HG02678 (cell line): ENCODE measurements at regions not wholly inside any gene's neighbourhood (a gene's known extent, or its start where the extent isn't known, plus 50 kb on each side); places are given as distances from the start of the nearest gene placed in this dataset.
"Not testable (repeated sequence)": the region's sequence is repeated elsewhere in the genome, so short reads cannot be mapped to it uniquely, and the experiment has no call there.

ENCODE experiments used
- ATAC-seq: cut with Tn5 transposase; IDR thresholded peaks from one replicate; pipeline ENCODE4 v1.9.1; 2021; ENCODE audit warnings: mild to moderate bottlenecking, moderate library complexity; ENCODE audit not compliant: unreplicated experiment

GRCh38 chr2:83471655-83472054 lies 987.4 kb downstream of the SUCLG1 start:
- ATAC-seq, result no peak

GRCh38 chr2:83470928-83471327 lies 988.2 kb downstream of the SUCLG1 start:
- no peak for ATAC-seq

GRCh38 chr2:83464444-83464843 lies 994.6 kb downstream of the SUCLG1 start:
- no peak for ATAC-seq

DNA sequence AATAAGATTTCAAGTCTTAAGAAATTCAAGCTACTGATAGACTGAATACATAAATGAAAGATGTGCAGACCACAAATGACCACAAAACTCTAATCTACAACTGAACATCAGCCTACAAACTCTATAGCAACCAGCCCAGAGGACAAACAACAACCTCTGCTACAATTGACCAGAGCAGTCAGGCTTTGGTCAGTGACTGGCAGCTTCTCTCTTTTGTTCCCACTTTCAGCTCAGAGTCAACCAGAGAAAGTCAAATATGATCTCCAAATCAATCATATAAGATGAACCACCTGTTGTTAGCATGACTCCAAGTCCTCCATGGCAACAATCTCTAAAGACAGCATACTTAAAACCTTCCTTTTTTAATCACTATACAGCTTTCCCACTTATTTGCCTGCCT lies 996.2 kb downstream of the SUCLG1 start:
- no peak for ATAC-seq

DNA sequence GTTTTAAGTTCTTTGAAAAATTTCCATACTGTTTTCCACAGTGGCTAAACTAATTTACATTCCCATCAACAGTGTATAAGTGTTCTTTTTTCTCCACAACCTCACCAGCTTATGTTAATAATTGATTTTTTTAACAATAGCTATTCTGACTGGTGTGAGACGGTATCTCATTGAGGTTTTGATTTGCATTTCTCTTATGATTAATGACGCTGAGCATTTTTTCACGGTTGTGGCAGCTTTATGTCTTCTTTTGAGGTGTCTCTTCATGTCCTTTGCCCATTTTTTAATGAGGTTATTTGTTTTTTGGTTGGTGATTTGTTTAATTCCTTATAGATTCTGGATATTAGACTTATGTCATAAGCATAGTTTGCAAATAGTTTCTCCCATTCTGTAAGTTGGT lies 997.9 kb downstream of the SUCLG1 start:
- ATAC-seq, result no peak

GRCh38 chr2:83459456-83459855 lies 999.6 kb downstream of the SUCLG1 start:
- ATAC-seq, result no peak

DNA sequence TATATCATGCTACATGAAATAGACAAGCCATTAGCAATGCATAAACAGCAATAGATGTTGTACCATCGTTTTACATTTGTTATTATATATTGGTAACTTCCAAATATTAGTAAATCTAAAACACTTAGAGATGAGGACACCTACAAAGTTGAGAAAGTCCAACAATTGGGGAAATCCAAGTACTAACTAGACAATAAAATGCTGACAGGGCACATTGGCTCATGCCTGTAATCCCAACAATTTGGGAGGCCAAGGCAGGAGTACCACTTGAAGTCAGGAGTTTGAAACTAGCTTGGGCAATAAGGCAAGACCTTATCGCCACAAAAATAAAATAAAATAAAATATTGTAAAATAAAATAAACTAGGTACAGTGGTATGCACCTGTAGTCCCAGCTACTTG lies 1023.1 kb downstream of the SUCLG1 start:
- no peak for ATAC-seq

GRCh38 chr2:83420993-83421392 lies 1038.1 kb downstream of the SUCLG1 start:
- ATAC-seq, result no peak

DNA sequence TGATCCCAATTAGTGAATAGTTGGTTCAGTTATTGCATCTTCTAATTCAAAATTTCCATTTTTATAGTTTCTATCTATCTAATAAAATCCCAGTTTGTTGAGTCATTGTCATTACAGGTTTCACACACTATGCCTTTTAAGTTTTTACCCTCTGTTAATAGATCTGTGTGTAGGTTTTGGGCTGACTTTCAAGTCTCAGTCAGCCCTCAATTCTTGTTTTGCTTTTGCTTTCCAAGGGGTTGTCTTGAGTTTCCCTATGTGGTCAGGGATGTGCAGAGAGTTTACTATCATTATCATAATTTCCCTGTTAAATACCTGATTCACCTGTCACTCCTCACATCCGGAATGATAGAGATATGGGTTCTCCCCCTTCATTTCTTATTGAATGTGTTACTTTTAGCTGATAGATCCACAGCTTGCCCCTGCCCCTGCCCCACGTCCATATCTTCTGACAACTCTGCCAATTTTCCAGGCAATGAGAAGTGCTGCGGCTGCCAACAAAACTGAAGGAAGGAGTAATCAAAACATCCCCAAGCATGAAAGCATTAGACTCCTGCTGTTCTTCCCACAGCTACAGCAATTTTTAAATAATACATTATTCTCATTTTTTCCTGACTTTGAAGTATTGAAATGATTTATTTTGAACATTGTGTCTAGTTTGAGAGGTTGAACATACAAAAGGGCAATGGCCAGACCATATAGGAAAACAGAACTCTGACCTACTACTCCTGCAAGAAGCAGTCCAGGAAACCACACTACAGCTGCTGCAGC lies 1064.8 kb downstream of the SUCLG1 start:
- no peak for ATAC-seq

GRCh38 chr2:83388804-83389203 lies 1070.3 kb downstream of the SUCLG1 start:
- ATAC-seq, result no peak

DNA sequence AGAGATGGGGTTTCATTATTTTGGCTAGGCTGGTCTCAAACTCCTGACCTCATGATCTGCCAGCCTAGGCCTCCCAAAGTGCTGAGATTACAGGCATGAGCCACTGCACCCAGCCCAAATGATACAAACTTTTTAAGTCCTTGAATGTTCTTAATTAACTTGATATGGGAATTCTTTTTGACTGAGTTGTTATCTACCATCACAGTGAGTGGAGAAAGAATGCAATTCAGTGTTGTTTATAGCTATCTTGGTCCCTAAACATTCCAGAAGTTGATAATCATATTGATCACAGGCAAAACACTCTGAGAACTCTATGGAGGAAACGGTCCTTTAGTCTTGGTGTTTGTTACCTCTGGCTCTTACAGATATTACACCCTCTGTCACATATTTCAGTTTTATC lies 1072.5 kb downstream of the SUCLG1 start:
- no peak for ATAC-seq

GRCh38 chr2:83378921-83379320 lies 1080.2 kb downstream of the SUCLG1 start:
- no peak for ATAC-seq

DNA sequence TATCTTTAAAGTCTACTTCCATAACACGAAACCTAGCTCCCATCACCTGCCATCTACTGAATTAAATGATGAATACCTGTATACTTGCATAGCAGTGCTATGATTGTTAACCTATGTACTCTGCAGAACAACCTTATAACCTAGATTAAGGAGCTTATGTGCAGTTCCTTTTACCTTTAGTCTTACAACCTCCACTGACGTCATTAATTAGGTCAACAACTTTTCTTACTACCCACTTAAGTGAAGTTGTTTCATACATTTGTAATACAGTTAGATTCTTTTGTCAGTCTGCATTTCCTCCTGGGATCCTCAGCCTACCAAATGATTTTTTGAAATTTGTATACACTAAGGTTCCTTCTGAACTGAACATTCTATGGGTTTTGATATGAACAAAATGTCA lies 1082.3 kb downstream of the SUCLG1 start:
- no peak for ATAC-seq

DNA sequence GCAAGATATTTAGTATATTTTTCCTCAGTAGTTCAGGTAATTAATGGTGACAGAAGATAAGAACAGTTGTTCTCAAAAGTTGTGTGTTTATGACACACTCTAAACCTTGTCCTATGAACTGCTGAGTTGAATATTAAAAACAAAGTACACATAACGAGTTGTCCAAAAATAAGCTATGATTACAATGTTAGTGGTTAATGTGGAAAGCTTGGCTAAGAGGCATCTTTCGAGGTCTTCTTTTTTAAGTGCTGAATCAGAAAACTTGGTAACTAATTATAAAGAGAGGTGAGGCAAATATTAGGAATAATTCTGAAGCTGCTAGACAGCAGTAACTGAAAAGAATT lies 1088.7 kb downstream of the SUCLG1 start:
- ATAC-seq, result no peak

- ATAC-seq, result no peak
Observed at GRCh38 chr2:83369601-83370418, 1089.3 kb downstream of the SUCLG1 start.

DNA sequence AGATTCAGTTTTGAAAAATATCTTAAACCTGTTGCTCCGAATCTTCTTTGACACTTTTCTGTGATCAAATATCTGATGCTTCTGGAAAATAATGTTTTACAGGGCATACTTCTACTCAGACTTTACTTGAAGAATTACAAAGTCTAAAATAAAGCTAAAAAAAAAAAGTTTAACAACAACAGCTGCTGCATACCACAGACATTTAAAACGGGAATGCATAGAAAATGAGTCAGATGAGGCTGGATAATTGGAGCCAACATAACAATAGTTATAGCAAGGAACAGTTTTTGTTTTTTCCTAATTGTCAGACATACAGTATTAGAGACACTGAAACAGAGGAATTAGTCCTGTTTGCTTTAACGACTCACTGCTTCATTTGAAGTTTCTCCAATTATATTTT lies 1090.2 kb downstream of the SUCLG1 start:
- ATAC-seq, result no peak

DNA sequence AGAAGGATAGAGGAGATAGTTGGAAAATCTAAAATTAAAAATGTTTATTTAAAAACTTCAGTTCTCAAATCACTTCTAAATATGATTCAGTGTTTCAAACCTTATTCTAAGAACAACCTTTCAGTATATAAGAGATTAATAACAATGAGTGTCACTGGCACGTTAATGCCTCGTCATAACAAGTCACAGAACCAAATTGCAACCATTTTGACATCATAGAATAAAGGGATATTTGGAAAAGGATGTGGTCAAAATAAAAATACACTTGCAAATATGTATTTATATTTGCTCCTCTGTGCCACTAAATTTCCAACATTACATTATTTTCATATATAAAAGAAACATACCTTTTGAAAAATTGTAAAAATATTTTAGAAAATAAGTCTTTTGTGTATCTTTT lies 1090.6 kb downstream of the SUCLG1 start:
- no peak for ATAC-seq

DNA sequence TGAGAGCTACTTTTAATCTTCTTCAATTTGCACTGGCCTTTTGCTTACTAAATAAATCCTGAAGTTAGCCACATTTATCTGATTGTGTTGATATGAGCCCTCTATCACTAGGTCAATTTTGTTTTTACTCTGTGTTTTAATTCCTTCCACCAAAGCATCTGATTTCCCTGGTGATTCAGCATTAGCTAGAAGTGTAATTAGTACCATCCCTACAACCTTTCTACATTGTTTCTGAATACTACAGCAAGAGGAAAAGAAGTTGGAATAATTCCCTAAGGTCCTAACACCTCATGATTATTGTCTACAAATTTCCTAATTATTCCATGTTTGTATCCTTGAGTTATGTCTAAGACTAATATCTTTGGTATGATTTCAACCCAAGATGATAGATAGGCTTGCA lies 1093.6 kb downstream of the SUCLG1 start:
- ATAC-seq, result no peak

DNA sequence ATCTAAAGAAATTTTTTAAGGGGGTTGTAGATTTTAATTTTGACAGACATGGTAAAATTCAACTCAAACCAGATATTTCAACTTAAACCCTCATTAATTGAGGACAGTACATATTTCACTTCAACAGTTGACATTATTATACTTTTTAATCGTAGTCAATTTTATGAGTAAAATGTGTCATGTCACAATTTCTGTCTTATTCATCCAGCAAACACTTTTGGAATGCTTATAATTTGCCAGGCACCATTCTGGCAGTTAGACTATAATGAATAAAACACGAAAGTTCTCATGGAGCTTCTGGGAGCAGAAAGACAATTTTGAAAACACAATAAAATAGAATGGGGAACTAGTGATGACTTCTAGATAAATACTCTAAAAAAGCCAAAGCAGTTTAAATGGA lies 1094.8 kb downstream of the SUCLG1 start:
- no peak for ATAC-seq

GRCh38 chr2:83363138-83363537 lies 1095.9 kb downstream of the SUCLG1 start:
- not testable (repeated sequence) for ATAC-seq

GRCh38 chr2:83359336-83359735 lies 1099.7 kb downstream of the SUCLG1 start:
- ATAC-seq, result no peak

GRCh38 chr2:83342860-83343329 lies 1116.2 kb downstream of the SUCLG1 start:
- ATAC-seq, result no peak
